HepG2 (cell line): ENCODE measurements at regions not wholly inside any gene's neighbourhood (a gene's known extent, or its start where the extent isn't known, plus 50 kb on each side); places are given as distances from the start of the nearest gene placed in this dataset.

Experiments used
- BRCA1 ChIP-seq: sonication (generic); formaldehyde crosslinking; IDR thresholded peaks from 2 replicates; pipeline ENCODE4 v1.4.0; 2020; ENCODE audit warnings: missing genetic modification reagents
- CENPBD1 ChIP-seq: sonication (generic); formaldehyde crosslinking; IDR thresholded peaks from 2 replicates; pipeline ENCODE4 v1.8.0; 2022; ENCODE audit warnings: missing genetic modification reagents, low read depth, mild to moderate bottlenecking, borderline replicate concordance
- CENPX ChIP-seq: sonication (generic); formaldehyde crosslinking; IDR thresholded peaks from 2 replicates; pipeline ENCODE4 v1.9.0; 2021; ENCODE audit warnings: mild to moderate bottlenecking, missing genetic modification reagents, moderate library complexity
- CHCHD3 ChIP-seq: sonication (generic); formaldehyde crosslinking; IDR thresholded peaks from 2 replicates; pipeline ENCODE4 v1.8.0; 2022; ENCODE audit warnings: mild to moderate bottlenecking, missing genetic modification reagents, moderate library complexity
- GZF1 ChIP-seq: sonication (generic); formaldehyde crosslinking; IDR thresholded peaks from 2 replicates; pipeline ENCODE4 v1.5.1; 2020; ENCODE audit warnings: mild to moderate bottlenecking, missing genetic modification reagents
- HOXA5 ChIP-seq: sonication (generic); formaldehyde crosslinking; IDR thresholded peaks from 2 replicates; pipeline ENCODE4 v1.4.0; 2020; ENCODE audit warnings: missing genetic modification reagents
- KLF13 ChIP-seq: sonication (generic); formaldehyde crosslinking; IDR thresholded peaks from 2 replicates; pipeline ENCODE4 v1.4.0; 2020; ENCODE audit warnings: mild to moderate bottlenecking, missing genetic modification reagents
- MIER2 ChIP-seq: IDR thresholded peaks from 2 replicates; pipeline ENCODE4 v1.6.1; 2016; ENCODE audit warnings: missing biosample characterization, missing genetic modification reagents
- MYC ChIP-seq: sonication (generic); formaldehyde crosslinking; IDR thresholded peaks from 2 replicates; pipeline ENCODE4 v1.9.0; 2021; ENCODE audit warnings: missing genetic modification reagents, borderline replicate concordance
- TARDBP ChIP-seq: sonication (generic); formaldehyde crosslinking; IDR thresholded peaks from 2 replicates; pipeline ENCODE4 v1.8.0; 2022; ENCODE audit warnings: mild to moderate bottlenecking, missing genetic modification reagents
- TEF ChIP-seq: sonication (generic); formaldehyde crosslinking; IDR thresholded peaks from 2 replicates; pipeline ENCODE4 v1.5.0; 2020; ENCODE audit warnings: missing genetic modification reagents
- ZBTB10 ChIP-seq: sonication (generic); formaldehyde crosslinking; IDR thresholded peaks from 2 replicates; pipeline ENCODE4 v1.4.0; 2020; ENCODE audit warnings: missing genetic modification reagents, borderline replicate concordance
- ZBTB20 ChIP-seq: sonication (generic); formaldehyde crosslinking; IDR thresholded peaks from 2 replicates; pipeline ENCODE4 v1.8.1; 2023; ENCODE audit warnings: missing genetic modification reagents, low read depth, mild to moderate bottlenecking, borderline replicate concordance
- ZC3H13 ChIP-seq: sonication (generic); formaldehyde crosslinking; IDR thresholded peaks from 2 replicates; pipeline ENCODE4 v1.8.1; 2023; ENCODE audit warnings: mild to moderate bottlenecking, missing genetic modification reagents, moderate library complexity
- ZNF205 ChIP-seq: IDR thresholded peaks from 2 replicates; pipeline ENCODE4 v1.6.1; 2018; ENCODE audit warnings: missing biosample characterization, missing genetic modification reagents
- ZNF34 ChIP-seq: sonication (generic); formaldehyde crosslinking; IDR thresholded peaks from 2 replicates; pipeline ENCODE4 v1.4.0; 2020; ENCODE audit warnings: mild to moderate bottlenecking, missing genetic modification reagents, borderline replicate concordance
- ZNF557 ChIP-seq: sonication (generic); formaldehyde crosslinking; IDR thresholded peaks from 2 replicates; pipeline ENCODE4 v1.4.0; 2020; ENCODE audit warnings: missing genetic modification reagents
- ZNF570 ChIP-seq: sonication (generic); formaldehyde crosslinking; IDR thresholded peaks from 2 replicates; pipeline ENCODE4 v1.4.0; 2020; ENCODE audit warnings: mild to moderate bottlenecking, missing genetic modification reagents, borderline replicate concordance
- ZNF766 ChIP-seq: sonication (generic); formaldehyde crosslinking; IDR thresholded peaks from 2 replicates; pipeline ENCODE4 v1.5.0; 2020; ENCODE audit warnings: missing genetic modification reagents, borderline replicate concordance
- ZNF770 ChIP-seq: sonication (generic); formaldehyde crosslinking; IDR thresholded peaks from 2 replicates; pipeline ENCODE4 v1.5.0; 2020; ENCODE audit warnings: mild to moderate bottlenecking, missing genetic modification reagents
- ZNF800 ChIP-seq: sonication (generic); formaldehyde crosslinking; IDR thresholded peaks from 2 replicates; pipeline ENCODE4 v1.4.0; 2020; ENCODE audit warnings: missing genetic modification reagents

- no peak for TF ChIP-seq TARDBP (CRISPR knock-in tag)
- TF ChIP-seq ZNF557, result no peak
- TF ChIP-seq KLF13 (CRISPR knock-in tag), result no peak
- peak; percentile 73; the same call in 1 of the 2 replicates for TF ChIP-seq MYC
- TF ChIP-seq CENPX (CRISPR knock-in tag), result no peak
- no peak for TF ChIP-seq TEF
- no peak for TF ChIP-seq MIER2 (CRISPR knock-in tag)
- peak; percentile 19; the same call in 1 of the 2 replicates for TF ChIP-seq ZNF205 (CRISPR knock-in tag)
- 0 out of 2 replicates have a peak, but pooled peaks have one; percentile 24 for TF ChIP-seq CHCHD3 (CRISPR knock-in tag)
- peak; percentile 80 for TF ChIP-seq HOXA5 (CRISPR knock-in tag)
- 0 out of 2 replicates have a peak, but pooled peaks have one; percentile 25 for TF ChIP-seq GZF1 (CRISPR knock-in tag)
- 0 out of 2 replicates have a peak, but pooled peaks have one; percentile 30 for TF ChIP-seq ZNF800 (CRISPR knock-in tag)
- TF ChIP-seq BRCA1, result no peak; the same call in 1 of the 2 replicates
- TF ChIP-seq ZBTB20 (CRISPR knock-in tag), result 0 out of 2 replicates have a peak, but pooled peaks have one; percentile 22
- no peak for TF ChIP-seq ZC3H13 (CRISPR knock-in tag)
- peak; percentile 60; the same call in 1 of the 2 replicates for TF ChIP-seq ZBTB10
- TF ChIP-seq ZNF34 (CRISPR knock-in tag), result no peak
- TF ChIP-seq CENPBD1 (CRISPR knock-in tag), result no peak
- no peak for TF ChIP-seq ZNF570 (CRISPR knock-in tag)
- TF ChIP-seq ZNF770 (CRISPR knock-in tag), result no peak
- TF ChIP-seq ZNF766 (CRISPR knock-in tag), result peak; percentile 65
These were observed 419.4 kb downstream of the SOX9 start (continued) for GRCh38 chr17:72539981-72540897.
